ENCODE measurements at regions not wholly inside any gene's neighbourhood (a gene's known extent, or its start where the extent isn't known, plus 50 kb on each side); places are given as distances from the start of the nearest gene placed in this dataset.

GRCh38 chr21:15993951-15994350 is 264.2 kb downstream of the USP25 start:
- Mint-ChIP-seq H3K4me3 (no peak overlapping the region), H3K4me1 (no peaks in the 10 kb centered on the region), H3K27ac (no peak overlapping the region), H3K36me3 (no peaks in the 10 kb centered on the region), H3K9me3 (no peaks in the 10 kb centered on the region), H3K27me3 (no peaks in the 10 kb centered on the region)
- DNase-seq, result no peak

DNA sequence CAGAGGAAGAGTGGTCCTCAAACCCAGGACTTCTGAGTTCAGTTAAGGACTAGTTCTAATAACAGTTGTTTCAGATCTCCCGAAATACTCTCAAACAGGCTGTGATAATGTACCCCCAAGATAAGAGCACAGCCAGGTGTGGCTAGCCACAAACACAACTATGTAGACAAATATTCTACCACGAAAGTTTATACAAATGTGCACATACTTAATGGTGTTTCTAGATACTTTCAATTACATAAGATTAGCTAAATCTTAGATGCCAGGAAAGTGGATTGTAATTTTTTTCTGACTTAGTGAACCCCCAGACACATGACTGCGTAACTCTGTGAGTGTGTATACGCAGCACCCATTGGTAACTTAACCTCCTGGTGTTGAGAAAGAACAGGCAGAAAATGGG is 270.0 kb downstream of the USP25 start:
- no peak overlapping the region for H3K4me3 Mint-ChIP-seq
- no peaks in the 10 kb centered on the region for H3K4me1 Mint-ChIP-seq
- no peaks in the 10 kb centered on the region for H3K27me3 Mint-ChIP-seq
- DNase-seq, result no peak
- no peak overlapping the region for H3K27ac Mint-ChIP-seq
- no peaks in the 10 kb centered on the region for H3K9me3 Mint-ChIP-seq
- no peaks in the 10 kb centered on the region for H3K36me3 Mint-ChIP-seq

- Mint-ChIP-seq H3K9me3 (no peaks in the 10 kb centered on the region), H3K27me3 (no peaks in the 10 kb centered on the region), H3K36me3 (no peaks in the 10 kb centered on the region), H3K27ac (no peak overlapping the region), H3K4me1 (no peaks in the 10 kb centered on the region), H3K4me3 (no peak overlapping the region)
- no peak for DNase-seq
Measured at GRCh38 chr21:16002874-16003466, 273.2 kb downstream of the USP25 start.

DNA sequence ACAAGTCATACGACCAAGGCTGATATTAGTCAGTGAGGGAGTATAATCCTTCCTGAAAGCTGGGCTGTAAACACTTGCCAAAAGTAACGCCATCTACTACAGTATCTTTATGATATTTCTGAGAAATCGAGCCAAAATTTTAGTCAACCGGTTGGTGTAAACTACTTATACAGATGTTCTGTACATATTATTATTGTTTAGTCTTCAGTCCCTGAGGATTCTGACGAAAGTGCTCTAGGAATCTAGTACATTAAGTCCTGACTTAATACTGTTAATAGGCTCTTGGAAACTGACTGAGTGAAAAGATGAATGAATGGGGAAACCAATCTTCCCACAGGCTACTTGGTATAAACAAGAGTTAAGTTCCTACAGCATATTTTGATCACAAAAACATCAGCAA is 274.3 kb downstream of the USP25 start:
- no peaks in the 10 kb centered on the region for H3K4me1 Mint-ChIP-seq
- H3K9me3 Mint-ChIP-seq, result no peaks in the 10 kb centered on the region
- H3K27ac Mint-ChIP-seq, result no peak overlapping the region
- H3K4me3 Mint-ChIP-seq, result no peak overlapping the region
- no peak for DNase-seq
- H3K36me3 Mint-ChIP-seq, result no peaks in the 10 kb centered on the region
- no peaks in the 10 kb centered on the region for H3K27me3 Mint-ChIP-seq

DNA sequence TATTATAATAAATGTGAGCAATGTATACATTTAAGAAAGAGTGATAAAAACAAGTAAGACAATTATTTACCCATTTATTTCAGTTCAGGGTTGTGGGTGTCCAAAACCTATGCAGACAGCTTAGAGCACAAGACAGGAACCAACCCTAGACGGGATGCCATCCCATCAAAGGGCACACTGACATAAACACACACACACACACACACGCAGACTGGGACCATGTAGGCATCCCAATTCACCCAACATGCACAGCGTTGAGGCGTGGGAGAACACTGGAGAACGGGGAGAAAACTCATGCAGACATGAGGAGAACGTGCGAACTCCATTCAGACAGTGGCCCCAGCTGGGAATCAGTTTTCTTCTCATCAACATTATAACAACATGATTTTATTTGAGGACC is 274.7 kb downstream of the USP25 start:
- no peak overlapping the region for H3K27ac Mint-ChIP-seq
- H3K27me3 Mint-ChIP-seq, result no peaks in the 10 kb centered on the region
- H3K36me3 Mint-ChIP-seq, result no peaks in the 10 kb centered on the region
- no peaks in the 10 kb centered on the region for H3K4me1 Mint-ChIP-seq
- H3K9me3 Mint-ChIP-seq, result no peaks in the 10 kb centered on the region
- H3K4me3 Mint-ChIP-seq, result no peak overlapping the region
- DNase-seq, result no peak

DNA sequence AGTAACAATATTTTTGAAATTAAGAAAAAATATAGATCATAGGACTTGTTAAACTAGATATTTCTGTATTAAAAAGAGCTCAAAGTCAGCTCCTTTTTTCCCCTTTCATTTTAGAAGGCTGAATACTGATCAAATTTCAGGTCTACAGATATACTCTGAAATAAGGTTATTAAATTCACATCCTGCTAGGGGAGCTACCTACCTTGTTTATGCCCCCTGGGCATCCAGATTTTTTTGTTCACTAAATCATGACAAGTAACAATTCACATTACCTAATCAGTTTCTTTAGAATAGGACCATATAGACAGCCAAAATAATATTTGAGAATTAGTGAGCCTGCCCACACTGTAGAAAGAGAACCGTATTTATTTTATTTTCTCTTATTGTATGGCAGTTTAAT is 276.2 kb downstream of the USP25 start:
- DNase-seq, result no peak
- Mint-ChIP-seq H3K4me1 (no peaks in the 10 kb centered on the region), H3K36me3 (no peaks in the 10 kb centered on the region), H3K4me3 (no peak overlapping the region), H3K27ac (no peak overlapping the region), H3K27me3 (no peaks in the 10 kb centered on the region), H3K9me3 (no peaks in the 10 kb centered on the region)

DNA sequence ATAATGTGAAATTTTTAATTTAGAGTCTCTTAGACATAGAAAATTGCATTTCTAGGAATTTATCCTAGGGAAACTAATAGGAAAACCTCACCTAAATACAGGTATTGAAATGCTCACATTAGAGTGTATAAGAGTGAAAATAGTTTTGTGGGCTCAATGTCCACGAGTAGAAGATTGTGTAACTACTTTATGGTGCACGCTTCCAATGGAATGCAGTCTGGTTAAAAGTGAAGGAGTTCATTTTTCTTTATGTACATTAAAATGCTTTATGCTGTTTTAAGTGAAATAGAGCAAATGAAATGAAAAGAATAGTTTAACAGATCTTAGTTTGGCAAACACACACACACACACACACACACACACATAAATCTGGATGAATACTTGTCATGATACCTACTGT is 278.2 kb downstream of the USP25 start:
- H3K4me3 Mint-ChIP-seq, result no peak overlapping the region
- H3K9me3 Mint-ChIP-seq, result no peaks in the 10 kb centered on the region
- DNase-seq, result no peak
- no peaks in the 10 kb centered on the region for H3K27me3 Mint-ChIP-seq
- no peaks in the 10 kb centered on the region for H3K4me1 Mint-ChIP-seq
- H3K27ac Mint-ChIP-seq, result no peak overlapping the region
- H3K36me3 Mint-ChIP-seq, result no peaks in the 10 kb centered on the region

GRCh38 chr21:16011719-16012118 is 281.9 kb downstream of the USP25 start:
- Mint-ChIP-seq H3K27me3 (no peaks in the 10 kb centered on the region), H3K9me3 (no peaks in the 10 kb centered on the region), H3K36me3 (no peaks in the 10 kb centered on the region), H3K4me3 (no peak overlapping the region), H3K4me1 (no peaks in the 10 kb centered on the region), H3K27ac (no peak overlapping the region)
- DNase-seq, result no peak

- H3K36me3 Mint-ChIP-seq, result no peaks in the 10 kb centered on the region
- no peaks in the 10 kb centered on the region for H3K9me3 Mint-ChIP-seq
- no peaks in the 10 kb centered on the region for H3K27me3 Mint-ChIP-seq
- no peak overlapping the region for H3K4me3 Mint-ChIP-seq
- no peak overlapping the region for H3K27ac Mint-ChIP-seq
- no peak for DNase-seq
- no peaks in the 10 kb centered on the region for H3K4me1 Mint-ChIP-seq
Measured at GRCh38 chr21:16013570-16013969, 283.8 kb downstream of the USP25 start.

GRCh38 chr21:16020878-16021277 is 291.1 kb downstream of the USP25 start:
- no peak for DNase-seq
- Mint-ChIP-seq H3K27me3 (no peaks in the 10 kb centered on the region), H3K9me3 (no peaks in the 10 kb centered on the region), H3K4me3 (no peak overlapping the region), H3K4me1 (no peaks in the 10 kb centered on the region), H3K27ac (no peak overlapping the region), H3K36me3 (no peaks in the 10 kb centered on the region)

DNA sequence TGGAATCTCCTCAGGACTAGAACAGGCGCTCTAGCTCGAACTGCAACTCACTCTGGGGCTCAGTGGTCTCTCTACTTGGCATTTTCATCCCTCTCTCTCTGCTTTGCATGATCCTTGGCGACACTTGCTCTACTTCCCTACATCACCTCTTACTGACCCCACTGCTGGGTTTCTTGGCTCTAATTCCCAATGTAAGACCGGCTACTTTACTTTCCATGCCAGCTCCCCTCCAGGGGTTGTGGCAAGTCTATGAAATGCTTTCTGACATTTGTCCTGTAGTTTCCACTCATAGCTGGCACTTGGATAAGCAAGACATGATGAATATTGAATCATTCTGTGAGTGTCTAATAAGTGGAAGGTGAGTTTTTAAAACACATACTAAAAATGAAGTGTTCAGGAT is 292.3 kb downstream of the USP25 start:
- no peaks in the 10 kb centered on the region for H3K27me3 Mint-ChIP-seq
- H3K36me3 Mint-ChIP-seq, result no peaks in the 10 kb centered on the region
- H3K4me1 Mint-ChIP-seq, result no peaks in the 10 kb centered on the region
- no peak overlapping the region for H3K27ac Mint-ChIP-seq
- no peak for DNase-seq
- H3K9me3 Mint-ChIP-seq, result no peaks in the 10 kb centered on the region
- no peak overlapping the region for H3K4me3 Mint-ChIP-seq

DNA sequence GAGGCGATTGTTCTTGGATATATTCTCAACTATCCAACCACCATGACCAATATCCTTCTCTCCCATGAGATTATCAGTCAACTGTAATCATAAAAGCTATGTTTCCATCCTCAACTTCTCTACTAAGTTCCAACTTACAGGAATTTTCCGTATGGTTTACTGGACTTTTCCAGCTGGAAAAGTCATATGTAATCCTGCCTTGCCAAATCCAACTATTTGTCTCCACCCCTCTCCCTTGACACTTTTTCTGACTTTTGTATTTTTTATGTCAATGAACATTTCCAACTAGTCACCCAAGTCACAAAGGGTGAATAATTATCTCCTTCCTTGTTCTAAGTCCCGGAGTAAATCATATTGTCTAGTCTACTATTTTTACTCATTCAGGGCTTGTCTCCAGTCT is 293.1 kb downstream of the USP25 start:
- Mint-ChIP-seq H3K36me3 (no peaks in the 10 kb centered on the region), H3K9me3 (no peaks in the 10 kb centered on the region), H3K27me3 (no peaks in the 10 kb centered on the region), H3K4me1 (no peaks in the 10 kb centered on the region), H3K4me3 (no peak overlapping the region), H3K27ac (no peak overlapping the region)
- DNase-seq, result no peak

GRCh38 chr21:16028142-16028541 is 298.4 kb downstream of the USP25 start:
- no peak for DNase-seq
- no peaks in the 10 kb centered on the region for H3K4me1 Mint-ChIP-seq
- no peak overlapping the region for H3K4me3 Mint-ChIP-seq
- no peaks in the 10 kb centered on the region for H3K36me3 Mint-ChIP-seq
- H3K9me3 Mint-ChIP-seq, result no peaks in the 10 kb centered on the region
- no peaks in the 10 kb centered on the region for H3K27me3 Mint-ChIP-seq
- no peak overlapping the region for H3K27ac Mint-ChIP-seq

GRCh38 chr21:16028941-16029464 is 299.2 kb downstream of the USP25 start:
- Mint-ChIP-seq H3K9me3 (no peaks in the 10 kb centered on the region), H3K4me3 (no peak overlapping the region), H3K36me3 (no peaks in the 10 kb centered on the region), H3K27me3 (no peaks in the 10 kb centered on the region), H3K4me1 (no peaks in the 10 kb centered on the region), H3K27ac (no peak overlapping the region)
- no peak for DNase-seq

GRCh38 chr21:16033193-16033592 is 303.4 kb downstream of the USP25 start:
- H3K4me3 Mint-ChIP-seq, result no peak overlapping the region
- H3K36me3 Mint-ChIP-seq, result no peaks in the 10 kb centered on the region
- no peaks in the 10 kb centered on the region for H3K27me3 Mint-ChIP-seq
- H3K4me1 Mint-ChIP-seq, result peaks cover 2% of the 10 kb centered on the region
- no peaks in the 10 kb centered on the region for H3K9me3 Mint-ChIP-seq
- DNase-seq, result no peak
- H3K27ac Mint-ChIP-seq, result no peak overlapping the region

GRCh38 chr21:16034446-16035190 is 304.8 kb downstream of the USP25 start:
- no peak overlapping the region for H3K27ac Mint-ChIP-seq
- peaks cover 2% of the 10 kb centered on the region for H3K4me1 Mint-ChIP-seq
- H3K9me3 Mint-ChIP-seq, result no peaks in the 10 kb centered on the region
- H3K36me3 Mint-ChIP-seq, result no peaks in the 10 kb centered on the region
- no peak for DNase-seq
- H3K4me3 Mint-ChIP-seq, result no peak overlapping the region
- H3K27me3 Mint-ChIP-seq, result no peaks in the 10 kb centered on the region

All from activated naive CD8-positive, alpha-beta T cell treated with anti-CD3 and anti-CD28 coated beads for 36 hours (primary cell).